ENCODE measurements at regions not wholly inside any gene's neighbourhood (a gene's known extent, or its start where the extent isn't known, plus 50 kb on each side); places are given as distances from the start of the nearest gene placed in this dataset.

DNA sequence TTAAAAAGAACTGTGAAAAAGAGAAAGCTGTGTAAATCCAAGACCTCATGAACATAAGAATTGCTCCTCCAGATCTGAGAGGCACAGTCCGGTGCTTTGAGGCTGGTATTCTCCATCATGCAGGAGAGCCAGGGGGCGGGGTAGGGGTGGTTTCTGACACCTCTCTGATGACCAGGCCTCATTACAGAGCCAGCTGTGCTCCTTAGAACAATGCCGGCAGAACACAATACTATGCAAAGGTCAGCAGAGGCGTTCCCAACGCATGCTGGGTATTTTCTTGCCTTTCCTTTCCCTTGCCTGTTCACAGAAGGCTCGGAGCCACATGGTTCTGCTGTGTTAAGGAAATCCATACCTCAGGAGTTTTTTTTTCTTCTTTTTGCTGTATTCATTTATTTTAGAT, 91.2 kb upstream of the SOD3 start:
- Histone ChIP-seq H3K27me3 (no peaks in the 10 kb centered on the region), H3K36me3 (no peaks in the 10 kb centered on the region), H3K27ac (no peak overlapping the region), H3K4me3 (no peak overlapping the region), H3K9me3 (no peaks in the 10 kb centered on the region), H3K4me1 (no peaks in the 10 kb centered on the region)
- TF ChIP-seq POLR2A (IDR thresholded peaks at IDR 0.05): no peak
- no peak for TF ChIP-seq EP300 (IDR thresholded peaks at IDR 0.05)
- no peak for TF ChIP-seq POLR2AphosphoS5 (IDR thresholded peaks at IDR 0.05)
- TF ChIP-seq, protein P1, sequence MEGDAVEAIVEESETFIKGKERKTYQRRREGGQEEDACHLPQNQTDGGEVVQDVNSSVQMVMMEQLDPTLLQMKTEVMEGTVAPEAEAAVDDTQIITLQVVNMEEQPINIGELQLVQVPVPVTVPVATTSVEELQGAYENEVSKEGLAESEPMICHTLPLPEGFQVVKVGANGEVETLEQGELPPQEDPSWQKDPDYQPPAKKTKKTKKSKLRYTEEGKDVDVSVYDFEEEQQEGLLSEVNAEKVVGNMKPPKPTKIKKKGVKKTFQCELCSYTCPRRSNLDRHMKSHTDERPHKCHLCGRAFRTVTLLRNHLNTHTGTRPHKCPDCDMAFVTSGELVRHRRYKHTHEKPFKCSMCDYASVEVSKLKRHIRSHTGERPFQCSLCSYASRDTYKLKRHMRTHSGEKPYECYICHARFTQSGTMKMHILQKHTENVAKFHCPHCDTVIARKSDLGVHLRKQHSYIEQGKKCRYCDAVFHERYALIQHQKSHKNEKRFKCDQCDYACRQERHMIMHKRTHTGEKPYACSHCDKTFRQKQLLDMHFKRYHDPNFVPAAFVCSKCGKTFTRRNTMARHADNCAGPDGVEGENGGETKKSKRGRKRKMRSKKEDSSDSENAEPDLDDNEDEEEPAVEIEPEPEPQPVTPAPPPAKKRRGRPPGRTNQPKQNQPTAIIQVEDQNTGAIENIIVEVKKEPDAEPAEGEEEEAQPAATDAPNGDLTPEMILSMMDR (IDR thresholded peaks at IDR 0.05): no peak
- no peak for DNase-seq
- 71 to 72% methylated on average over 6 of the region's 6 CpGs for WGBS, 2 donors
- intact Hi-C loops (cut with DNase I): no loop called here

DNA sequence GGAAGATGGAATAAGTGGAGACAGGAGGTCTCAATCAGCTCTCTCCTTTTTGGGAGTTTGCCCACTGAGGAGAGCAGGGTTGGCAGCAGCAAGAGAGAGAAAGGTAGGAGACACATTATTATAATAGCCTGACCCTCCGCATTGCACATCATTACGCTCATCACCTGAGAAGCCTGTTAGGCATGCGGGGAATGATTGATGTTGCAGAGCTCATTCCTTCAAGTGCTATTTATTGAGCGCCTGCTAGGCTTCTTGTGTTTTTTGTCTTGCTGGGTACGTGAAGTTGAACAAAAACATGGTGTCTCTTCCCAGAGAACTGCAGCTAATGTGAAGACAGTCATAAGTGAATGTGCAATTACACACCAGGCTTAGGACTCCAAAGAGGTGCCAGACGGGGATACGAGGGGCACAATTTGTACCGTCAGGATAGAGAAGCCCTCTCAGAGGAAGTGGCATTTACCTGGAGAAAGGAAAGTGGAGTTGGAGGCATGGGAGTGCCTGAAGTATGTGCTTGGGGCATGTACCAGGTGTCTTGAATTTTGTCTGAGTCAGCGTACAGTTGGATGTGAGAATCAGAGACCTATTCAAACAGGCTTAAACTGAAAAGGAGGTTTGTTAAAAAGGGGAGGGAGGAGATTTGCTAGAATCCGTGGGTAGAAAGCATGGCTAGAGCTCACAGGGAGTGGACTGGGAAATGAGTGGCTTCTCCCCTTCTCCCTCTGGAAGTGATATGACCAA, 90.2 kb upstream of the SOD3 start:
- no peak for DNase-seq
- H3K4me1 ChIP-seq: no peaks in the 10 kb centered on the region
- no peak overlapping the region for H3K27ac ChIP-seq
- no peaks in the 10 kb centered on the region for H3K36me3 ChIP-seq
- TF ChIP-seq POLR2AphosphoS5 (IDR thresholded peaks at IDR 0.05): no peak
- TF ChIP-seq, protein P1 (IDR thresholded peaks at IDR 0.05): no peak
- no peak for TF ChIP-seq POLR2A (IDR thresholded peaks at IDR 0.05)
- TF ChIP-seq EP300 (IDR thresholded peaks at IDR 0.05): no peak
- H3K27me3 ChIP-seq: no peaks in the 10 kb centered on the region
- intact Hi-C loops (cut with DNase I): no loop called here
- 93 to 94% methylated on average over 10 of the region's 10 CpGs for WGBS, 2 donors
- H3K4me3 ChIP-seq: no peak overlapping the region
- no peaks in the 10 kb centered on the region for H3K9me3 ChIP-seq

DNA sequence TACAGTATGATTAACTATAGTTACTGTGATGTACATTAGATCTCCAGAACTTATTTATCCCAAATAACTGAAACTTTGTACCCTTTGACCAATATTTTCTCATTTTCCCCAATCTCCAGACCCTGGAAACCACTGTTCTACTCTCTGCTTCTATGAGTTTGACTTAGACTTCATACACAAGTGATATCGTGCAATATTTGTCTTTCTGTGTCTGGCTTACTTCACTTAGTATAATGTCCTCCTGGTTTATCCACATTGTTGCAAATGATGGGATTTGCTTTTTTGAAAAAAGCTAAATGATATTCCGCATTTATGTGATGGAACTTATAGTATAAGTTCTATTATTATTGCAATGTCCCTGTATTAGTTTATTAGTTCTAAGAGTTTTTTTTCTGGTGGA, 81.8 kb upstream of the SOD3 start:
- Histone ChIP-seq H3K9me3 (peaks cover 0 to 8% (median 4%) of the 10 kb centered on the region in 4 donors), H3K4me3 (no peak overlapping the region), H3K27me3 (no peaks in the 10 kb centered on the region), H3K4me1 (no peaks in the 10 kb centered on the region), H3K27ac (no peak overlapping the region), H3K36me3 (no peaks in the 10 kb centered on the region)
- WGBS, 2 donors: 48 to 95% methylated on average over 2 of the region's 2 CpGs
- TF ChIP-seq EP300 (IDR thresholded peaks at IDR 0.05): no peak
- TF ChIP-seq POLR2A (IDR thresholded peaks at IDR 0.05): no peak
- TF ChIP-seq, protein P1 (IDR thresholded peaks at IDR 0.05): no peak
- TF ChIP-seq POLR2AphosphoS5 (IDR thresholded peaks at IDR 0.05): no peak
- no peak for DNase-seq
- intact Hi-C loops (cut with DNase I): no loop called here

DNA sequence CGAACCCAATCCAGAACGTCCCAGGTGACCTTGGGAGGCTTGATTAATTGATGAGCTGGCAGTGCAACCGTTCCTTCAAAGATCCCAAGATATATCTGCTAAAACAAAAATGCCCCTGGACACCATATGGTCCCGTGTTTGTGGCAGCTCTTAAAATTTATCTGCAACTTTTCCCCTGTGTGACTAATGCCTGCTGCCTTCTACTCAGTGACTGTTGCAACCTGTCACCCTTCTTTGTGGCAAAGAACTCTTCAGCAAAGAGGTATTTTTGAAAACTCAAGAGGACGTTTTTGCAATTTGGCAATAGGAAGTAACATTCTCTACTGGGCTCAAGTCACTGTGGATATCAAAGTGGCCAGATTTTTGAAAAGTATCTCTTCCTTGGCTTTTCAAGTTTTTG, 75.8 kb upstream of the SOD3 start:
- intact Hi-C loops (cut with DNase I): no loop called here

More for the DNA sequence above, 75.8 kb upstream of the SOD3 start:
- H3K9me3 ChIP-seq: peaks cover 0 to 8% (median 4%) of the 10 kb centered on the region in 4 donors
- H3K27me3 ChIP-seq: no peaks in the 10 kb centered on the region
- no peak for DNase-seq
- no peak overlapping the region for H3K27ac ChIP-seq
- no peaks in the 10 kb centered on the region for H3K4me1 ChIP-seq
- no peaks in the 10 kb centered on the region for H3K36me3 ChIP-seq
- WGBS, 2 donors: 77 to 81% methylated on average over 5 of the region's 5 CpGs
- no peak for TF ChIP-seq POLR2AphosphoS5 (IDR thresholded peaks at IDR 0.05)
- TF ChIP-seq EP300 (IDR thresholded peaks at IDR 0.05): no peak
- no peak for TF ChIP-seq POLR2A (IDR thresholded peaks at IDR 0.05)
- TF ChIP-seq, protein P1 (IDR thresholded peaks at IDR 0.05): no peak
- H3K4me3 ChIP-seq: no peak overlapping the region
